H1 (cell line): ENCODE measurements at regions not wholly inside any gene's neighbourhood (a gene's known extent, or its start where the extent isn't known, plus 50 kb on each side); places are given as distances from the start of the nearest gene placed in this dataset.

Source experiments
- HDAC6 ChIP-seq: IDR thresholded peaks from one replicate; pipeline ENCODE4 v1.7.1; 2012; ENCODE audit warnings: low read depth, mild to moderate bottlenecking, inconsistent platforms, low read length, moderate library complexity
- RFX5 ChIP-seq: IDR thresholded peaks from 2 replicates; pipeline ENCODE4 v1.6.1; 2011; ENCODE audit warnings: low read depth, low read length, improper control_type of control experiment, borderline replicate concordance
- SRF ChIP-seq: IDR thresholded peaks from 2 replicates; pipeline ENCODE4 v1.6.1; 2011; ENCODE audit warnings: mild to moderate bottlenecking, low read depth, low read length, moderate library complexity
- TEAD4 ChIP-seq: IDR thresholded peaks from 2 replicates; pipeline ENCODE4 v1.6.1; 2012; ENCODE audit warnings: low read depth, low read length, inconsistent platforms, mixed read lengths
- TF ChIP-seq, protein P1 (sequence below): IDR thresholded peaks from 2 replicates; pipeline ENCODE4 v1.6.1; 2012; ENCODE audit warnings: inconsistent platforms
- TF ChIP-seq, protein P2 (sequence below): fragments of 300-600 bp; sonication (generic); IDR thresholded peaks from 2 replicates; pipeline ENCODE4 v1.7.1; 2012; ENCODE audit warnings: low read length, moderate library complexity, mild to moderate bottlenecking, inconsistent platforms; ENCODE audit not compliant: insufficient replicate concordance

DNA sequence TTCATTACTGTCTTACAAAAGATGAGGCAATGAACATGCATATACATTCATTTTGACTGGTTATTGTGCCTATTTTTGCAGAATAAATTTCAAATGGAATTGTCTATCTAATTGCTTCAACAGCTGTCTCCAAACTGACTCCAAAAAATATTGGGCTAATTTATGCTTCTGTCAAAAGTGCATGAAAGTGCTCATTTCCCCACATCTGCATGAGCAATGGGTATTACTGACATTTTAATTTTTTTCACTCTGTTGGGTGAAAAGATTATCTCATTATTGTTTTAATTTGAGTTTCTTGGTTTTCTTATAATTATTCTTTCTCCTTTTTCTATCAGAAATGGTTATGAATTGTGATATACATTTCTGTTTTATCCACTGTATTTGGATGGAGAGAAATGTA, 404.2 kb downstream of the QKI start (continued):
- TF ChIP-seq, protein P1, sequence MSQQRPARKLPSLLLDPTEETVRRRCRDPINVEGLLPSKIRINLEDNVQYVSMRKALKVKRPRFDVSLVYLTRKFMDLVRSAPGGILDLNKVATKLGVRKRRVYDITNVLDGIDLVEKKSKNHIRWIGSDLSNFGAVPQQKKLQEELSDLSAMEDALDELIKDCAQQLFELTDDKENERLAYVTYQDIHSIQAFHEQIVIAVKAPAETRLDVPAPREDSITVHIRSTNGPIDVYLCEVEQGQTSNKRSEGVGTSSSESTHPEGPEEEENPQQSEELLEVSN = no peak
- TF ChIP-seq HDAC6 (no peak), RFX5 (no peak), SRF (no peak), TEAD4 (no peak)
- TF ChIP-seq, protein P2, sequence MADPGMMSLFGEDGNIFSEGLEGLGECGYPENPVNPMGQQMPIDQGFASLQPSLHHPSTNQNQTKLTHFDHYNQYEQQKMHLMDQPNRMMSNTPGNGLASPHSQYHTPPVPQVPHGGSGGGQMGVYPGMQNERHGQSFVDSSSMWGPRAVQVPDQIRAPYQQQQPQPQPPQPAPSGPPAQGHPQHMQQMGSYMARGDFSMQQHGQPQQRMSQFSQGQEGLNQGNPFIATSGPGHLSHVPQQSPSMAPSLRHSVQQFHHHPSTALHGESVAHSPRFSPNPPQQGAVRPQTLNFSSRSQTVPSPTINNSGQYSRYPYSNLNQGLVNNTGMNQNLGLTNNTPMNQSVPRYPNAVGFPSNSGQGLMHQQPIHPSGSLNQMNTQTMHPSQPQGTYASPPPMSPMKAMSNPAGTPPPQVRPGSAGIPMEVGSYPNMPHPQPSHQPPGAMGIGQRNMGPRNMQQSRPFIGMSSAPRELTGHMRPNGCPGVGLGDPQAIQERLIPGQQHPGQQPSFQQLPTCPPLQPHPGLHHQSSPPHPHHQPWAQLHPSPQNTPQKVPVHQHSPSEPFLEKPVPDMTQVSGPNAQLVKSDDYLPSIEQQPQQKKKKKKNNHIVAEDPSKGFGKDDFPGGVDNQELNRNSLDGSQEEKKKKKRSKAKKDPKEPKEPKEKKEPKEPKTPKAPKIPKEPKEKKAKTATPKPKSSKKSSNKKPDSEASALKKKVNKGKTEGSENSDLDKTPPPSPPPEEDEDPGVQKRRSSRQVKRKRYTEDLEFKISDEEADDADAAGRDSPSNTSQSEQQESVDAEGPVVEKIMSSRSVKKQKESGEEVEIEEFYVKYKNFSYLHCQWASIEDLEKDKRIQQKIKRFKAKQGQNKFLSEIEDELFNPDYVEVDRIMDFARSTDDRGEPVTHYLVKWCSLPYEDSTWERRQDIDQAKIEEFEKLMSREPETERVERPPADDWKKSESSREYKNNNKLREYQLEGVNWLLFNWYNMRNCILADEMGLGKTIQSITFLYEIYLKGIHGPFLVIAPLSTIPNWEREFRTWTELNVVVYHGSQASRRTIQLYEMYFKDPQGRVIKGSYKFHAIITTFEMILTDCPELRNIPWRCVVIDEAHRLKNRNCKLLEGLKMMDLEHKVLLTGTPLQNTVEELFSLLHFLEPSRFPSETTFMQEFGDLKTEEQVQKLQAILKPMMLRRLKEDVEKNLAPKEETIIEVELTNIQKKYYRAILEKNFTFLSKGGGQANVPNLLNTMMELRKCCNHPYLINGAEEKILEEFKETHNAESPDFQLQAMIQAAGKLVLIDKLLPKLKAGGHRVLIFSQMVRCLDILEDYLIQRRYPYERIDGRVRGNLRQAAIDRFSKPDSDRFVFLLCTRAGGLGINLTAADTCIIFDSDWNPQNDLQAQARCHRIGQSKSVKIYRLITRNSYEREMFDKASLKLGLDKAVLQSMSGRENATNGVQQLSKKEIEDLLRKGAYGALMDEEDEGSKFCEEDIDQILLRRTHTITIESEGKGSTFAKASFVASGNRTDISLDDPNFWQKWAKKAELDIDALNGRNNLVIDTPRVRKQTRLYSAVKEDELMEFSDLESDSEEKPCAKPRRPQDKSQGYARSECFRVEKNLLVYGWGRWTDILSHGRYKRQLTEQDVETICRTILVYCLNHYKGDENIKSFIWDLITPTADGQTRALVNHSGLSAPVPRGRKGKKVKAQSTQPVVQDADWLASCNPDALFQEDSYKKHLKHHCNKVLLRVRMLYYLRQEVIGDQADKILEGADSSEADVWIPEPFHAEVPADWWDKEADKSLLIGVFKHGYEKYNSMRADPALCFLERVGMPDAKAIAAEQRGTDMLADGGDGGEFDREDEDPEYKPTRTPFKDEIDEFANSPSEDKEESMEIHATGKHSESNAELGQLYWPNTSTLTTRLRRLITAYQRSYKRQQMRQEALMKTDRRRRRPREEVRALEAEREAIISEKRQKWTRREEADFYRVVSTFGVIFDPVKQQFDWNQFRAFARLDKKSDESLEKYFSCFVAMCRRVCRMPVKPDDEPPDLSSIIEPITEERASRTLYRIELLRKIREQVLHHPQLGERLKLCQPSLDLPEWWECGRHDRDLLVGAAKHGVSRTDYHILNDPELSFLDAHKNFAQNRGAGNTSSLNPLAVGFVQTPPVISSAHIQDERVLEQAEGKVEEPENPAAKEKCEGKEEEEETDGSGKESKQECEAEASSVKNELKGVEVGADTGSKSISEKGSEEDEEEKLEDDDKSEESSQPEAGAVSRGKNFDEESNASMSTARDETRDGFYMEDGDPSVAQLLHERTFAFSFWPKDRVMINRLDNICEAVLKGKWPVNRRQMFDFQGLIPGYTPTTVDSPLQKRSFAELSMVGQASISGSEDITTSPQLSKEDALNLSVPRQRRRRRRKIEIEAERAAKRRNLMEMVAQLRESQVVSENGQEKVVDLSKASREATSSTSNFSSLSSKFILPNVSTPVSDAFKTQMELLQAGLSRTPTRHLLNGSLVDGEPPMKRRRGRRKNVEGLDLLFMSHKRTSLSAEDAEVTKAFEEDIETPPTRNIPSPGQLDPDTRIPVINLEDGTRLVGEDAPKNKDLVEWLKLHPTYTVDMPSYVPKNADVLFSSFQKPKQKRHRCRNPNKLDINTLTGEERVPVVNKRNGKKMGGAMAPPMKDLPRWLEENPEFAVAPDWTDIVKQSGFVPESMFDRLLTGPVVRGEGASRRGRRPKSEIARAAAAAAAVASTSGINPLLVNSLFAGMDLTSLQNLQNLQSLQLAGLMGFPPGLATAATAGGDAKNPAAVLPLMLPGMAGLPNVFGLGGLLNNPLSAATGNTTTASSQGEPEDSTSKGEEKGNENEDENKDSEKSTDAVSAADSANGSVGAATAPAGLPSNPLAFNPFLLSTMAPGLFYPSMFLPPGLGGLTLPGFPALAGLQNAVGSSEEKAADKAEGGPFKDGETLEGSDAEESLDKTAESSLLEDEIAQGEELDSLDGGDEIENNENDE = no peak
